Vagina (tissue), 2 donors: ENCODE measurements at regions not wholly inside any gene's neighbourhood (a gene's known extent, or its start where the extent isn't known, plus 50 kb on each side); places are given as distances from the start of the nearest gene placed in this dataset.

ENCODE experiments used
- CTCF ChIP-seq, 3 experiments: fragments of 450-650 bp in 2 of 3; fragments of 200-600 bp in 1 of 3; sonication (generic) in 1 of 3; IDR thresholded peaks; one replicate each; pipeline ENCODE4 v1.5.1; 2017 to 2019; ENCODE audit warnings: antibody characterized with exemption in 3 of 3, mild to moderate bottlenecking in 2 of 3, moderate library complexity in 2 of 3
- POLR2AphosphoS5 ChIP-seq, 2 donors: sonication (generic); formaldehyde crosslinking; IDR thresholded peaks; one replicate each; pipeline ENCODE4 v1.9.0; 2017; ENCODE audit warnings: antibody characterized with exemption in 2 of 2, mild to moderate bottlenecking in 2 of 2, low read depth in 1 of 2; ENCODE audit not compliant: insufficient read depth in 1 of 2

GRCh38 chrX:140206657-140207056 lies 241.3 kb upstream of the CXorf66 start:
- TF ChIP-seq CTCF (IDR thresholded peaks at IDR 0.05), result no peak
- no peak for TF ChIP-seq POLR2AphosphoS5 (IDR thresholded peaks at IDR 0.05; ENCODE audit: insufficient read depth in 1 of 2, low read depth in 1 of 2)
